Loucy (cell line): ENCODE measurements at regions not wholly inside any gene's neighbourhood (a gene's known extent, or its start where the extent isn't known, plus 50 kb on each side); places are given as distances from the start of the nearest gene placed in this dataset.

Experiments used
- CTCF ChIP-seq: fragments of 200-600 bp; sonication (generic); conservative IDR thresholded peaks from 2 replicates; pipeline ENCODE4 v1.5.1; 2014; ENCODE audit warnings: mild to moderate bottlenecking, antibody characterized with exemption, low read length
- EZH2phosphoT487 ChIP-seq: fragments of 200-600 bp; IDR thresholded peaks from 2 replicates; pipeline ENCODE4 v1.6.1; 2018; ENCODE audit warnings: antibody characterized with exemption, mild to moderate bottlenecking, moderate library complexity, borderline replicate concordance

DNA sequence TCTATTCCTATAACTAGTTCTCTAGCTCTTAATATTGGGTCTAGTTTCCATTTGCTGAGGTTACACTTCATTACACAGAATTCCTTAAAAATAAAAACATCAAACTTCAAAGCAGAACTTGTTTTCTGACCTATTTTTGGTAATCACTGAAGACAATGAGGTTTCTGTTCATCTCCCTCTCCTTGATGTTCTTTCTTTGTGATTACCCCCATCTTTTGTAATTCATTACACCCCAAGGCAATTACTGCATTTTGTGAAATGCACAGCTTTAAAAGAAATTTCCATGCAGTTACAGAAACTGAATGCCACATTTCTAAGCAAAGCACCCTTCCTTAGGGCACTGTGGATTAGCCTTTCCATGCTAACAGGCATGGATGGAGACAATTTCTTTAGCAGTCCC lies 363.2 kb upstream of the RND3 start:
- TF ChIP-seq CTCF = no peak
- TF ChIP-seq EZH2phosphoT487 = no peak
